Memory B cell (primary cell): ENCODE measurements at regions not wholly inside any gene's neighbourhood (a gene's known extent, or its start where the extent isn't known, plus 50 kb on each side); places are given as distances from the start of the nearest gene placed in this dataset.
"Not testable (repeated sequence)": the region's sequence is repeated elsewhere in the genome, so short reads cannot be mapped to it uniquely, and the experiment has no call there.

Source experiments
- ATAC-seq: fragments of 150-1000 bp; cut with Tn5 transposase; 2 replicates; pipeline ENCODE4 v1.10.0; 2021; ENCODE audit warnings: low read depth, mild to moderate bottlenecking, moderate library complexity
- DNase-seq, 2 donors: peaks; one replicate each; pipeline ENCODE4 v3.0.0; 2022; ENCODE audit warnings: low spot score in 2 of 2
- H3K27ac Mint-ChIP-seq: one replicate; pipeline ENCODE4 v1.8.0; 2022; ENCODE audit warnings: mild to moderate bottlenecking, moderate library complexity, mixed read lengths
- H3K27me3 Mint-ChIP-seq: one replicate; pipeline ENCODE4 v1.8.0; 2022; ENCODE audit warnings: mixed read lengths
- H3K36me3 Mint-ChIP-seq: one replicate; pipeline ENCODE4 v1.8.0; 2022; ENCODE audit warnings: mild to moderate bottlenecking, mixed read lengths
- H3K4me1 Mint-ChIP-seq: one replicate; pipeline ENCODE4 v1.8.0; 2022; ENCODE audit warnings: mixed read lengths
- H3K4me3 Mint-ChIP-seq: one replicate; pipeline ENCODE4 v1.8.0; 2022; ENCODE audit warnings: mild to moderate bottlenecking, moderate library complexity, mixed read lengths
- H3K9me3 Mint-ChIP-seq: one replicate; pipeline ENCODE4 v1.8.0; 2022; ENCODE audit warnings: mixed read lengths

GRCh38 chr2:242004223-242004901 lies 134.8 kb downstream of the RTP5 start:
- H3K4me1 Mint-ChIP-seq, result no peaks in the 10 kb centered on the region

GRCh38 chr2:242004902-242005230 lies 135.3 kb downstream of the RTP5 start:
- Mint-ChIP-seq H3K4me3 (no peak overlapping the region), H3K27me3 (no peaks in the 10 kb centered on the region), H3K9me3 (no peaks in the 10 kb centered on the region), H3K4me1 (no peaks in the 10 kb centered on the region), H3K27ac (no peak overlapping the region), H3K36me3 (no peaks in the 10 kb centered on the region)
- ATAC-seq (no peak), DNase-seq (no peak)

More at GRCh38 chr2:242004223-242004901, 134.8 kb downstream of the RTP5 start:
- Mint-ChIP-seq H3K4me3 (no peak overlapping the region), H3K27ac (no peak overlapping the region), H3K9me3 (no peaks in the 10 kb centered on the region), H3K27me3 (no peaks in the 10 kb centered on the region), H3K36me3 (no peaks in the 10 kb centered on the region)
- ATAC-seq, result no peak
- no peak for DNase-seq

GRCh38 chr2:242006091-242006634 lies 136.6 kb downstream of the RTP5 start:
- not testable (repeated sequence) for H3K36me3 Mint-ChIP-seq, DNase-seq, H3K27me3 Mint-ChIP-seq, H3K9me3 Mint-ChIP-seq, ATAC-seq, H3K4me3 Mint-ChIP-seq, H3K4me1 Mint-ChIP-seq, H3K27ac Mint-ChIP-seq

GRCh38 chr2:242008908-242009307 lies 139.4 kb downstream of the RTP5 start:
- H3K4me1 Mint-ChIP-seq, result peaks cover 11% of the 10 kb centered on the region
- not testable (repeated sequence) for H3K27me3 Mint-ChIP-seq, H3K9me3 Mint-ChIP-seq, H3K27ac Mint-ChIP-seq, H3K36me3 Mint-ChIP-seq, ATAC-seq, DNase-seq, H3K4me3 Mint-ChIP-seq

- H3K36me3 Mint-ChIP-seq, H3K27ac Mint-ChIP-seq, H3K9me3 Mint-ChIP-seq, DNase-seq, ATAC-seq, H3K27me3 Mint-ChIP-seq, H3K4me3 Mint-ChIP-seq: not testable (repeated sequence)
- H3K4me1 Mint-ChIP-seq, result peaks cover 11% of the 10 kb centered on the region
Observed at GRCh38 chr2:242009846-242010245, 140.3 kb downstream of the RTP5 start.

- not testable (repeated sequence) for H3K27me3 Mint-ChIP-seq, H3K4me3 Mint-ChIP-seq, DNase-seq, H3K36me3 Mint-ChIP-seq, H3K9me3 Mint-ChIP-seq
- H3K27ac Mint-ChIP-seq, result peak overlapping the region; percentile 84
- ATAC-seq, result peak; percentile 34
- peaks cover 11% of the 10 kb centered on the region for H3K4me1 Mint-ChIP-seq
Observed at GRCh38 chr2:242010252-242011166, 141.0 kb downstream of the RTP5 start.

- ATAC-seq (peak; percentile 50), DNase-seq (no peak)
- peak overlapping the region; percentile 84 for H3K27ac Mint-ChIP-seq
- no peaks in the 10 kb centered on the region for H3K27me3 Mint-ChIP-seq
- H3K4me1 Mint-ChIP-seq, result peaks cover 11% of the 10 kb centered on the region
- no peaks in the 10 kb centered on the region for H3K36me3 Mint-ChIP-seq
- H3K9me3 Mint-ChIP-seq, result no peaks in the 10 kb centered on the region
- H3K4me3 Mint-ChIP-seq, result no peak overlapping the region
Observed at GRCh38 chr2:242011167-242011513, 141.6 kb downstream of the RTP5 start.

- Mint-ChIP-seq H3K27me3 (no peaks in the 10 kb centered on the region), H3K4me1 (peaks cover 13% of the 10 kb centered on the region), H3K9me3 (no peaks in the 10 kb centered on the region), H3K36me3 (no peaks in the 10 kb centered on the region), H3K4me3 (no peak overlapping the region), H3K27ac (peak overlapping the region; percentile 84)
- ATAC-seq (peak; percentile 62), DNase-seq (no peak)
Observed at GRCh38 chr2:242011516-242011915, 142.0 kb downstream of the RTP5 start.

GRCh38 chr2:242011991-242012764 lies 142.6 kb downstream of the RTP5 start:
- Mint-ChIP-seq H3K27me3 (no peaks in the 10 kb centered on the region), H3K4me3 (peak overlapping the region; percentile 28), H3K4me1 (peaks cover 13% of the 10 kb centered on the region), H3K9me3 (no peaks in the 10 kb centered on the region), H3K36me3 (no peaks in the 10 kb centered on the region), H3K27ac (peak overlapping the region; percentile 31)
- peak; percentile 49 for ATAC-seq
- DNase-seq, result no peak

GRCh38 chr2:242012956-242013764 lies 143.6 kb downstream of the RTP5 start:
- peaks cover 13% of the 10 kb centered on the region for H3K4me1 Mint-ChIP-seq
- H3K36me3 Mint-ChIP-seq, result no peaks in the 10 kb centered on the region
- no peaks in the 10 kb centered on the region for H3K27me3 Mint-ChIP-seq
- DNase-seq (no peak), ATAC-seq (no peak)
- no peaks in the 10 kb centered on the region for H3K9me3 Mint-ChIP-seq
- peak overlapping the region; percentile 35 for H3K27ac Mint-ChIP-seq
- no peak overlapping the region for H3K4me3 Mint-ChIP-seq

GRCh38 chr2:242013771-242014170 lies 144.2 kb downstream of the RTP5 start:
- no peaks in the 10 kb centered on the region for H3K36me3 Mint-ChIP-seq
- H3K27ac Mint-ChIP-seq, result peak overlapping the region; percentile 35
- H3K9me3 Mint-ChIP-seq, result no peaks in the 10 kb centered on the region

GRCh38 chr2:242015108-242016065 lies 145.9 kb downstream of the RTP5 start:
- H3K36me3 Mint-ChIP-seq, result no peaks in the 10 kb centered on the region
- ATAC-seq, result no peak
- no peak overlapping the region for H3K4me3 Mint-ChIP-seq
- H3K9me3 Mint-ChIP-seq, result no peaks in the 10 kb centered on the region
- no peak for DNase-seq
- H3K4me1 Mint-ChIP-seq, result peaks cover 22% of the 10 kb centered on the region
- H3K27me3 Mint-ChIP-seq, result no peaks in the 10 kb centered on the region
- H3K27ac Mint-ChIP-seq, result no peak overlapping the region

More at GRCh38 chr2:242013771-242014170, 144.2 kb downstream of the RTP5 start:
- no peak overlapping the region for H3K4me3 Mint-ChIP-seq
- DNase-seq (no peak), ATAC-seq (no peak)
- H3K27me3 Mint-ChIP-seq, result no peaks in the 10 kb centered on the region
- peaks cover 17% of the 10 kb centered on the region for H3K4me1 Mint-ChIP-seq
